Panc1 (cell line): ENCODE measurements at regions not wholly inside any gene's neighbourhood (a gene's known extent, or its start where the extent isn't known, plus 50 kb on each side); places are given as distances from the start of the nearest gene placed in this dataset.

Experiments
- ATAC-seq: fragments of 200-7000 bp; cut with Tn5 transposase; 2 replicates; pipeline ENCODE4 v1.9.1; 2020; ENCODE audit warnings: mild to moderate bottlenecking, moderate library complexity
- BruUV-seq: library from RNA; stranded (reverse); fragments of 400-500 nt; replicated peaks from 2 replicates; lab custom pipeline; 2021; lab: Mats Ljungman, UMichigan
- CTCF ChIA-PET: fragments of 300-600 bp; sonication (Branson Sonifier 250); formaldehyde crosslinking; loops from one replicate; lab custom pipeline; 2022; ENCODE audit warnings: antibody characterized with exemption; lab: Charles Lee
- POLR2A ChIA-PET: fragments of 300-600 bp; sonication (Branson Sonifier 250); formaldehyde crosslinking; loops from one replicate; lab custom pipeline; 2022; ENCODE audit warnings: antibody characterized with exemption; lab: Charles Lee
- DNase-seq: peaks from one replicate; pipeline ENCODE4 v3.0.0-alpha.2; 2010; ENCODE audit warnings: low read depth, low spot score
- H3K27ac ChIP-seq: 2 replicates; pipeline ENCODE4 v1.5.1; 2011; ENCODE audit warnings: mild to moderate bottlenecking, low read length, inconsistent platforms
- H3K27me3 ChIP-seq: fragments of 200-500 bp; sonication (Bioruptor generic); 2 replicates; pipeline ENCODE4 v1.6.0; 2014; ENCODE audit warnings: low read length, inconsistent platforms; ENCODE audit not compliant: control insufficient read depth, insufficient read depth
- H3K36me3 ChIP-seq: fragments of 200-500 bp; sonication (Bioruptor generic); 2 replicates; pipeline ENCODE4 v1.5.1; 2014; ENCODE audit warnings: inconsistent platforms, mild to moderate bottlenecking, low read length, moderate library complexity; ENCODE audit not compliant: control insufficient read depth, insufficient read depth
- H3K4me1 ChIP-seq: 2 replicates; pipeline ENCODE4 v1.5.1; 2011; ENCODE audit warnings: inconsistent platforms, mild to moderate bottlenecking, low read length, moderate library complexity; ENCODE audit not compliant: control insufficient read depth, insufficient read depth
- H3K4me3 ChIP-seq, 2 experiments: 2 replicates each; pipeline ENCODE4 v1.5.1; 2011 to 2012; ENCODE audit warnings: low read depth in 2 of 2, low read length in 2 of 2, mild to moderate bottlenecking in 2 of 2, inconsistent platforms in 1 of 2, moderate library complexity in 1 of 2
- H3K9me3 ChIP-seq: fragments of 200-500 bp; sonication (Bioruptor generic); 2 replicates; pipeline ENCODE4 v1.5.1; 2014; ENCODE audit warnings: low read depth, mild to moderate bottlenecking, inconsistent platforms, low read length, moderate library complexity; ENCODE audit not compliant: control insufficient read depth, insufficient read depth
- POLR2AphosphoS5 ChIP-seq: IDR thresholded peaks from 2 replicates; pipeline ENCODE4 v1.6.1; 2012; ENCODE audit warnings: mild to moderate bottlenecking, low read depth, low read length, moderate library complexity
- SIN3A ChIP-seq: IDR thresholded peaks from 2 replicates; pipeline ENCODE4 v1.6.1; 2012; ENCODE audit warnings: low read depth, mild to moderate bottlenecking, low read length, moderate library complexity, borderline replicate concordance; ENCODE audit not compliant: insufficient read depth
- TCF7L2 ChIP-seq: IDR thresholded peaks from 2 replicates; pipeline ENCODE4 v1.6.1; 2011; ENCODE audit warnings: mild to moderate bottlenecking, low read depth, low read length, inconsistent platforms
- in situ Hi-C: cut with HindIII; loops from 2 replicates; pipeline ENCODE4 v1.10.0; 2016; ENCODE audit warnings: low sequenced_read_pairs, low pct_unique_long_range_greater_than_20kb
- intact Hi-C: fragments of 100-400 bp; cut with micrococcal nuclease; formaldehyde crosslinking; loops from one replicate; pipeline ENCODE4 v1.10.0; 2022; ENCODE audit not compliant: unreplicated experiment
- TF ChIP-seq, protein P1 (sequence below), 2 experiments: IDR thresholded peaks; 2 replicates each; pipeline ENCODE4 v1.6.1; 2011 to 2012; ENCODE audit warnings: low read depth in 2 of 2, control low read depth in 1 of 2, low read length in 1 of 2, mild to moderate bottlenecking in 1 of 2, moderate library complexity in 1 of 2; ENCODE audit not compliant: insufficient read depth in 1 of 2
- TF ChIP-seq, protein P2 (sequence below): fragments of 450-650 bp; IDR thresholded peaks from 2 replicates; pipeline ENCODE4 v1.5.1; 2017; ENCODE audit warnings: mild to moderate bottlenecking

DNA sequence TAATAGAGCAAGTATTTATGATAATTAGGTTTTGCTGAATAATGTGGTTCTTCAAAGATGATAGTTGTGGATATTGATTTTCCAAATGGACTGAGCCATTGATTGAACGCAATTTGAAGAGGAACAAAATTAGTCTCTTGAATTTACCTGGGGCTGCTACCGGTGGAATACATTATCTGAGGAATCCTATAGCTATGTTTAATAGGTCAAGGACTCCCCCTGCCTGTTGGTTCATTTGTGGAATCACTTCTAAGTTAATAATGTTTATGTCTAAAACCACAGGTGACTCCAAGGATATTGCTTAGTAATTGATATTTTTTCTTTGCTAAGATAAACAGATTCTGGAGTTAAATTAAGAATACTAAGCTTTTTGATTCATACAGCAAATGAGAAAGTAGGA lies 576.0 kb upstream of the PABPC4L start:
- ChIA-PET CTCF (interaction anchor here (0.6 kb wide), 1 partner anchor 1011 kb away, joined by 4 read pairs; no protein-coding TSS in a partner anchor), POLR2A (no interaction called here)
- H3K4me3 ChIP-seq = no peak overlapping the region
- in situ Hi-C loops = no loop called here
- no peaks in the 10 kb centered on the region for H3K36me3 ChIP-seq
- no peaks in the 10 kb centered on the region for H3K27me3 ChIP-seq
- ATAC-seq (no peak), DNase-seq (no peak)
- no peaks in the 10 kb centered on the region for H3K4me1 ChIP-seq
- intact Hi-C loops = no loop called here
- H3K27ac ChIP-seq = no peak overlapping the region
- TF ChIP-seq, protein P1, sequence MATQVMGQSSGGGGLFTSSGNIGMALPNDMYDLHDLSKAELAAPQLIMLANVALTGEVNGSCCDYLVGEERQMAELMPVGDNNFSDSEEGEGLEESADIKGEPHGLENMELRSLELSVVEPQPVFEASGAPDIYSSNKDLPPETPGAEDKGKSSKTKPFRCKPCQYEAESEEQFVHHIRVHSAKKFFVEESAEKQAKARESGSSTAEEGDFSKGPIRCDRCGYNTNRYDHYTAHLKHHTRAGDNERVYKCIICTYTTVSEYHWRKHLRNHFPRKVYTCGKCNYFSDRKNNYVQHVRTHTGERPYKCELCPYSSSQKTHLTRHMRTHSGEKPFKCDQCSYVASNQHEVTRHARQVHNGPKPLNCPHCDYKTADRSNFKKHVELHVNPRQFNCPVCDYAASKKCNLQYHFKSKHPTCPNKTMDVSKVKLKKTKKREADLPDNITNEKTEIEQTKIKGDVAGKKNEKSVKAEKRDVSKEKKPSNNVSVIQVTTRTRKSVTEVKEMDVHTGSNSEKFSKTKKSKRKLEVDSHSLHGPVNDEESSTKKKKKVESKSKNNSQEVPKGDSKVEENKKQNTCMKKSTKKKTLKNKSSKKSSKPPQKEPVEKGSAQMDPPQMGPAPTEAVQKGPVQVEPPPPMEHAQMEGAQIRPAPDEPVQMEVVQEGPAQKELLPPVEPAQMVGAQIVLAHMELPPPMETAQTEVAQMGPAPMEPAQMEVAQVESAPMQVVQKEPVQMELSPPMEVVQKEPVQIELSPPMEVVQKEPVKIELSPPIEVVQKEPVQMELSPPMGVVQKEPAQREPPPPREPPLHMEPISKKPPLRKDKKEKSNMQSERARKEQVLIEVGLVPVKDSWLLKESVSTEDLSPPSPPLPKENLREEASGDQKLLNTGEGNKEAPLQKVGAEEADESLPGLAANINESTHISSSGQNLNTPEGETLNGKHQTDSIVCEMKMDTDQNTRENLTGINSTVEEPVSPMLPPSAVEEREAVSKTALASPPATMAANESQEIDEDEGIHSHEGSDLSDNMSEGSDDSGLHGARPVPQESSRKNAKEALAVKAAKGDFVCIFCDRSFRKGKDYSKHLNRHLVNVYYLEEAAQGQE (IDR thresholded peaks at IDR 0.05; ENCODE audit: insufficient read depth in 1 of 2, low read depth in 2 of 2, low read length in 1 of 2) = no peak
- TF ChIP-seq TCF7L2 (no peak), POLR2AphosphoS5 (no peak), SIN3A (no peak)
- TF ChIP-seq, protein P2, sequence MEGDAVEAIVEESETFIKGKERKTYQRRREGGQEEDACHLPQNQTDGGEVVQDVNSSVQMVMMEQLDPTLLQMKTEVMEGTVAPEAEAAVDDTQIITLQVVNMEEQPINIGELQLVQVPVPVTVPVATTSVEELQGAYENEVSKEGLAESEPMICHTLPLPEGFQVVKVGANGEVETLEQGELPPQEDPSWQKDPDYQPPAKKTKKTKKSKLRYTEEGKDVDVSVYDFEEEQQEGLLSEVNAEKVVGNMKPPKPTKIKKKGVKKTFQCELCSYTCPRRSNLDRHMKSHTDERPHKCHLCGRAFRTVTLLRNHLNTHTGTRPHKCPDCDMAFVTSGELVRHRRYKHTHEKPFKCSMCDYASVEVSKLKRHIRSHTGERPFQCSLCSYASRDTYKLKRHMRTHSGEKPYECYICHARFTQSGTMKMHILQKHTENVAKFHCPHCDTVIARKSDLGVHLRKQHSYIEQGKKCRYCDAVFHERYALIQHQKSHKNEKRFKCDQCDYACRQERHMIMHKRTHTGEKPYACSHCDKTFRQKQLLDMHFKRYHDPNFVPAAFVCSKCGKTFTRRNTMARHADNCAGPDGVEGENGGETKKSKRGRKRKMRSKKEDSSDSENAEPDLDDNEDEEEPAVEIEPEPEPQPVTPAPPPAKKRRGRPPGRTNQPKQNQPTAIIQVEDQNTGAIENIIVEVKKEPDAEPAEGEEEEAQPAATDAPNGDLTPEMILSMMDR = no peak; the same call in 1 of the 2 replicates
- BruUV-seq = no TSS peak
- no peaks in the 10 kb centered on the region for H3K9me3 ChIP-seq

DNA sequence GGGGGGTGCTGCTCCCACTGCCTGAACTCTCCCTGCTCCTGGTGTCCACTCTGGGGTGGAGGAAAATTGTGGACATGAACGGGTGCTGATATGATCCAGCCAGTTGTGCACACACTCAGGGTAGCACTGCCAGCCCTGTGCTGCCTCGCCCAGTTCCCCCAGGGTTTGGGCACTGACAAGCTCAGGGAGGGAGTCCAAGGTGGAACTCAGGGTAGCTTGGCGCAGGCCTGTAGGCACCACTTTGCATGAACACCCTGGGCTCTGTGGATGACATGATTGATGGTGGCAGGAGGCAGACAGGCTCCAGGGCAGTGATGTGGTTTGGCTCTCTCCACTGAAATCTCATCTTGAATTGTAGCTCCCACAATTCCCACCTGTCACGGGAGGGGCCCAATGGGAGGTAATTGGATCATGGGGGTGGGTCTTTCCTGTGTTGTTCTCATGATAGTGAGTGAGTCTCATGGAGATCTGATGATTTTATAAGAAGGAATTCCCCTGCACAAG lies 572.0 kb upstream of the PABPC4L start:
- in situ Hi-C loops = no loop called here
- POLR2A ChIA-PET = no interaction called here

More for the DNA sequence above, 572.0 kb upstream of the PABPC4L start:
- no peak overlapping the region for H3K4me3 ChIP-seq
- no peaks in the 10 kb centered on the region for H3K36me3 ChIP-seq
- TF ChIP-seq POLR2AphosphoS5 (no peak), TCF7L2 (no peak), SIN3A (no peak)
- TF ChIP-seq, protein P2 = no peak
- TF ChIP-seq, protein P1 (IDR thresholded peaks at IDR 0.05; ENCODE audit: insufficient read depth in 1 of 2, low read depth in 2 of 2, low read length in 1 of 2) = no peak
- H3K4me1 ChIP-seq = no peaks in the 10 kb centered on the region
- H3K27ac ChIP-seq = no peak overlapping the region
- intact Hi-C loops = no loop called here
- BruUV-seq = no TSS peak
- no peaks in the 10 kb centered on the region for H3K27me3 ChIP-seq
- no peak for DNase-seq
- no peak for ATAC-seq
- CTCF ChIA-PET = no interaction called here
- no peaks in the 10 kb centered on the region for H3K9me3 ChIP-seq
